Neural progenitor cell (in vitro differentiated cells): ENCODE measurements at regions not wholly inside any gene's neighbourhood (a gene's known extent, or its start where the extent isn't known, plus 50 kb on each side); places are given as distances from the start of the nearest gene placed in this dataset.
"Not testable (repeated sequence)": the region's sequence is repeated elsewhere in the genome, so short reads cannot be mapped to it uniquely, and the experiment has no call there.

Experiments
- EZH2 ChIP-seq: fragments of 200-600 bp; sonication (generic); IDR thresholded peaks from 2 replicates; pipeline ENCODE4 v1.6.1; 2017; ENCODE audit warnings: antibody characterized with exemption, mild to moderate bottlenecking, moderate library complexity
- EZH2phosphoT487 ChIP-seq: fragments of 200-600 bp; sonication (generic); IDR thresholded peaks from 2 replicates; pipeline ENCODE4 v1.6.1; 2017; ENCODE audit warnings: antibody characterized with exemption
- TF ChIP-seq, protein P1 (sequence below): fragments of 200-600 bp; sonication (generic); IDR thresholded peaks from 2 replicates; pipeline ENCODE4 v1.5.1; 2017; ENCODE audit warnings: antibody characterized with exemption, mild to moderate bottlenecking

DNA sequence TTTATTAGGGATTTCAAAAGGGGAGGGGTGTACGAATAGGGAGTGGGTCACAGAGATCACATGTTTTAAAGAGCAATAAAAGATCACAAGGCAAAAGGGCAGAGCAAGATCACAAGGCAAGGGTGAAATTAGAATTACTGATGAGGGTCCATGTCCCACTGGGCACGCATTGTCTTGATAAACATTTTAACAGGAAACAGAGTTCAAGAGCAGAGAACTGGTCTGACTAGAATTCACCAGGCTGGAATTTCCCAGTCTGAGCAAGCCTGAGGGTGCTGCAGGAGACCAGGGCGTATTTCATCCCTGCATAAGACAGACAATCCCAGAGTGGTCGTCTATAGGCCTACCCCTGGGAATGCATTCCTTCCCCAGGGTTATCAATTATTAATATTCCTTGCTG, 844.7 kb downstream of the PLOD2 start:
- TF ChIP-seq, protein P1, sequence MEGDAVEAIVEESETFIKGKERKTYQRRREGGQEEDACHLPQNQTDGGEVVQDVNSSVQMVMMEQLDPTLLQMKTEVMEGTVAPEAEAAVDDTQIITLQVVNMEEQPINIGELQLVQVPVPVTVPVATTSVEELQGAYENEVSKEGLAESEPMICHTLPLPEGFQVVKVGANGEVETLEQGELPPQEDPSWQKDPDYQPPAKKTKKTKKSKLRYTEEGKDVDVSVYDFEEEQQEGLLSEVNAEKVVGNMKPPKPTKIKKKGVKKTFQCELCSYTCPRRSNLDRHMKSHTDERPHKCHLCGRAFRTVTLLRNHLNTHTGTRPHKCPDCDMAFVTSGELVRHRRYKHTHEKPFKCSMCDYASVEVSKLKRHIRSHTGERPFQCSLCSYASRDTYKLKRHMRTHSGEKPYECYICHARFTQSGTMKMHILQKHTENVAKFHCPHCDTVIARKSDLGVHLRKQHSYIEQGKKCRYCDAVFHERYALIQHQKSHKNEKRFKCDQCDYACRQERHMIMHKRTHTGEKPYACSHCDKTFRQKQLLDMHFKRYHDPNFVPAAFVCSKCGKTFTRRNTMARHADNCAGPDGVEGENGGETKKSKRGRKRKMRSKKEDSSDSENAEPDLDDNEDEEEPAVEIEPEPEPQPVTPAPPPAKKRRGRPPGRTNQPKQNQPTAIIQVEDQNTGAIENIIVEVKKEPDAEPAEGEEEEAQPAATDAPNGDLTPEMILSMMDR: not testable (repeated sequence)
- not testable (repeated sequence) for TF ChIP-seq EZH2phosphoT487, EZH2
